Stimulated activated naive CD4-positive, alpha-beta T cell treated with Interleukin-2 at 50 U/mL for 16 hours (primary cell): ENCODE measurements at regions not wholly inside any gene's neighbourhood (a gene's known extent, or its start where the extent isn't known, plus 50 kb on each side); places are given as distances from the start of the nearest gene placed in this dataset.

Source experiments
- DNase-seq: peaks from one replicate; lab custom pipeline; 2025; lab: John Stamatoyannopoulos, UW

- no peak for DNase-seq
Observed at GRCh38 chr11:129266536-129266935, 74.4 kb upstream of the ARHGAP32 start.

GRCh38 chr11:129265125-129265788 lies 73.1 kb upstream of the ARHGAP32 start:
- no peak for DNase-seq

DNA sequence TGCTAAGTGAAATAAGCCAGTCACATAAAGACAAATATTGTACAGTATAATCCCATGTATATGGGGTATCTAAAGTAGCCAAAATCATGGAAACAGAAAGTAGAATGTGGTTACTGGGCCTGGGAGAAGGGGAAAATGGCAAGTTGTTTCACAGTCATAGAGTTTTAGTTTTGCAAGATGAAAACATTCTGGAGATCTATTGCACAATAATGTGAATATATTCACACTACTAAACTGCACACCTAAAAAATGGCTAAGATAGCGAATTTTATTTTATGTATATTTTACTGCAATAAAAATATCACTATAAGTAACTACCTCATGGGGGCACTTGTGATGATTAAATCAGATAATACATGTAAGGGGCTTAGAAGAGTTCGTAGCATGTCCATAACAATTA lies 72.0 kb upstream of the ARHGAP32 start:
- no peak for DNase-seq

DNA sequence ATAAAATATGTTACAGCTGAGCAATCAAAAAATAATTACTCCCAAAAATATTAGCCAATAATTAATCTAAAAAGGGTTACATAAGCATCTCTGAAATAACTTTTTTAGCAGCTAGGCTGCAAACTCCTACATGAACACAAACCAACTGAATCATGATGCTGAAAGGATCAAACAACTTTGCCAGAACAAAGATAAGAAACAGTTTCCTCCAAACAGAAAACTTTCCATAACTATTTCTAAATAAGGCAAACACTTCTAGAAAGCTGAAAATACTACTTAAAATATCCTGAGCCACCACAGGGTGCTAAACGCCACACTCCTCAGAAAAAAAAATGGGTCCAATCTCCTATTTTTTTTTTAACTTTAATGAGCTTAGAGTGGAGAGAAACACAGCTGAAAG lies 68.6 kb upstream of the ARHGAP32 start:
- DNase-seq, result no peak

DNA sequence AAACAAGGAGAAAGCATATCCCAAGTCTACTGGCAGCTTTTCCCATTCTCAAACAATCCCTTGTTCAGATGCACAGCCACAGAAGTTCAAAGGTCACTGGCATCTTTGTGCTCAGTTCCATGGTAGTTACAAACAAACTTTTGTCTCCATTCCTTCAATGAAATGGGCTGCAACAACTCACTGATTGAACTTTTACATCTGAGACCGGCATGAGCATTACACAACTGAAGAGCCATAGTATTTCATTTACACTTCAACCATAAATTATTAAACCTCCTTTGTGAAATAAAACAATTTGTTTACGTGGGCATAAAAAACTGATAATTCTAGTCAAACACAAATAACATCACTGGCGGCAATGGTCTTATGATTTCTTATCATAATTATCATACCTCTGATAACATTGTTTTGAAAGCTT lies 67.8 kb upstream of the ARHGAP32 start:
- no peak for DNase-seq

- DNase-seq, result no peak
Observed at GRCh38 chr11:129258205-129258604, 66.1 kb upstream of the ARHGAP32 start.

DNA sequence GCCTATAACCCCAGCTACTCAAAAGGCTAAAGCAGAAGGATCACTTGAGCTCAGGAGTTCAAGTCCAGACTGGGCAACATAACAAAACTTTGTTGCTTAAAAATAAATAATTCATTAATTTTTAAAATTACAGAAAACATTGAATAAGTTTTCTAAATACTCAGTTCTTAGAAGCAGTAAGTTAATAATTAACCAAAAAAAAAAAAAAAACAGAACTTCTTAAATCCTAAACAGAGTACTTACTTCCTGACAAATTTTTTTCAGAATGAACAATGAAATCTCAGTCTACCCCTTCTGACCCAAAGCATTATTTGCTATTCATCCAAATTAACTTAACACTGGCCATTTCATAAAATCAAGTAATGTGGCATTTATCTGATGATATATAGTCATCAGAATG lies 65.4 kb upstream of the ARHGAP32 start:
- no peak for DNase-seq

DNA sequence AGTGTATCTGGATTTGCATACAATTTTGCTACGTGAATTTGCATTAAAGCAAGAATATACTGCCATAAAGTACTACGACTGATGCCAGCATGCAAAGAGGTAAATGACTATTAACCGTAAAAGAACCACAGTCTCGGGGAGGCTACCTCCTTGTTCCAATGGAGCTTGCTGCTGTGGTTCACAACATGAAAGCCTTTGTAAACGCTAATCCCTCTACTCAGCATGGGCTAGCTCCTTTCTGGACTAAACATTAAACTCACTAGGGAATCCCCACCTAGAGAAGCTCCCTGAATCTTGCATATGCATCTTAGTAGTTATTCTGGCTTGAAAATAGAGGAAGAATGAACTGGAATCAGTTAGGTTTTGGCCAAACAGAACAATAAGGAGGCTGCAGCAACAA lies 60.5 kb upstream of the ARHGAP32 start:
- no peak for DNase-seq

DNA sequence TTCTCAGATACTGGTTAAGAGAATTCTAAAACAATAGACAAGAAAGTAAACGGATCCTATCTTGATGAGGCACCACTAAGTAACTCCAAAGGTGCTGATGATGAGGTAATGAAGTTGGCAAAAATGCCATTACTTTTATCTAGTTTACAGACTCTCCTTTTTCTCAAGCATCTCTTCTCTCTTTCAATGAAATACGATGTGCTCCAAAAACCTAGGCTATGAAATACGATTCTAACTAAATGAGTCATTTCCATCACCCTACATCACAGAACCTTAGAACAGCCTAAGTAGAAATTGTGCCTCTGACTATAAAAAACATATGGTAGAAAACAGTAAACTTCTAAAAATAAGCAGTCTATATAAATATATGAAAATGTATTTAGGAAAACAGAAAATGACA lies 58.9 kb upstream of the ARHGAP32 start:
- DNase-seq, result no peak

DNA sequence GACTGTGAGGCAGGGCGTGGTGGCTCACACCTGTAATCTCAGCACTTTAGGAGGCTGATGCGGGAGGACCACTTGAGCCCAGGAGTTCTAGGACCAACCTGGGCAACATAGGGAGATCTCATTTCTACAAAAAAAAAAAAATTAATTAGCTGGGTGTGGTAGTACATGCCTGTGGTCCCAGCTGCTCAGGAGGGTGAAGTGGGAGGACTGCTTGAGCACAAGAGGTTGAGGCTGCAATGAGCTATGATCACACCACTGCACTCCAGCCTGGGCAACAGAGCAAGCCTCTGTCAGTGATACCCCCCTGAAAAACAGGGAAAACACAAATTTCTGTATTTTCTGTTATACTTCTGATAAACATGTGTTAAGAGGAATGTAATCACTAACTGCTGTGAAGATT lies 57.8 kb upstream of the ARHGAP32 start:
- DNase-seq, result no peak

DNA sequence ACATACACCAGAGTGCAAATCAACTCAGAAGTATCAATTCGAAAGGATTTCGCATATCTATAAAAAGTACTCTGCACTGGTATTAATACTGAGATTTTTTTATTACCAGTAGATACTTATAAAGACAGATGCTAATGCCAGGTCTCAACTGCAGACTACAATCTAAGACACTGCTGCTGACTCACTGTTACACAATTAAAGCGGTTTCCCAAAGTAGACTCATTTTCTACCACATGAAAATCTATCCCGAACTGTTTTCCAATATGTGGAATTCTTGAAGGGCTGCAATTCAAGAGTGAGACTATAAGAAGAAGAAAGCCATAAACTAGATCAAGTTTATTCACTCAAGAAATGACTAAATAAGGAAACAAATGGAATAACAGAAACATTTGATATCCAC lies 57.2 kb upstream of the ARHGAP32 start:
- no peak for DNase-seq

- no peak for DNase-seq
Observed at GRCh38 chr11:129248618-129249017, 56.5 kb upstream of the ARHGAP32 start.

DNA sequence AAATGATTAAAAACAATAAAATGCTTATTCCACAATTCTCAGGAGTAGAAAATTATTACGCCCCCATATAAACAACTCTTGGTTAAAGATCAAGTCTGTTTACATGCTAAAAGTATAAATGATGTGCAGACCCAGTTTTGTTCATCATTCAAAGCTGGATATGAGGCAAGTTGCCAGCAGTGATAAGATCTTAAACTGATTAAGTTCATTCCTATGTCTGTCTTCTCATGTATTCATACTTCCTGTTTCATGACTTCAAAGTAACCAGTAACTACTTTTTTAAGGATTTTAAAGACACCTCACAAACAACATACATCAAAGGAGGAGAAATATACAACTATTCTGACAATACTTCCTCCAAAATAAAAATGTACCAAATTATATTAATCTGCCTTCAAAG lies 55.0 kb upstream of the ARHGAP32 start:
- no peak for DNase-seq

- no peak for DNase-seq
Observed at GRCh38 chr11:129242855-129243254, 50.7 kb upstream of the ARHGAP32 start.
